Liver (tissue), 8 donors: ENCODE measurements at regions not wholly inside any gene's neighbourhood (a gene's known extent, or its start where the extent isn't known, plus 50 kb on each side); places are given as distances from the start of the nearest gene placed in this dataset.

ENCODE experiments used
- DNase-seq: peaks from one replicate; pipeline ENCODE4 v3.0.0-alpha.2; 2017; ENCODE audit warnings: low spot score
- H3K27ac ChIP-seq, 2 donors: one replicate each; pipeline ENCODE4 v1.7.0; 2013; ENCODE audit warnings: inconsistent platforms in 2 of 2, low read length in 2 of 2, control low read depth in 1 of 2, low read depth in 1 of 2, mild to moderate bottlenecking in 1 of 2
- H3K27me3 ChIP-seq, 4 donors: one replicate each; pipeline versions ENCODE4 v1.6.1 to v1.7.0; 2013; ENCODE audit warnings: low read length in 3 of 4, inconsistent platforms in 1 of 4, mild to moderate bottlenecking in 1 of 4, moderate library complexity in 1 of 4; ENCODE audit not compliant: control insufficient read depth in 4 of 4, insufficient read depth in 4 of 4
- H3K36me3 ChIP-seq, 4 donors: one replicate each; pipeline versions ENCODE4 v1.6.1 to v1.7.0; 2013; ENCODE audit warnings: low read length in 3 of 4, mild to moderate bottlenecking in 3 of 4, low read depth in 1 of 4, moderate library complexity in 1 of 4; ENCODE audit not compliant: control insufficient read depth in 4 of 4, insufficient read depth in 3 of 4
- H3K4me1 ChIP-seq, 4 donors: one replicate each; pipeline versions ENCODE4 v1.6.1 to v1.7.0; 2013; ENCODE audit warnings: low read length in 3 of 4, mild to moderate bottlenecking in 3 of 4, moderate library complexity in 1 of 4; ENCODE audit not compliant: control insufficient read depth in 4 of 4, insufficient read depth in 4 of 4
- H3K4me3 ChIP-seq, 3 donors: one replicate each; pipeline versions ENCODE4 v1.6.1 to v1.7.0; 2013; ENCODE audit warnings: low read length in 3 of 3, control low read depth in 1 of 3, low read depth in 1 of 3, mild to moderate bottlenecking in 1 of 3
- H3K9ac ChIP-seq, 2 donors: one replicate each; pipeline ENCODE4 v1.7.0; 2013; ENCODE audit warnings: low read length in 2 of 2, mild to moderate bottlenecking in 2 of 2, moderate library complexity in 2 of 2, control low read depth in 1 of 2, low read depth in 1 of 2
- H3K9me3 ChIP-seq, 4 donors: one replicate each; pipeline versions ENCODE4 v1.6.1 to v1.7.0; 2013; ENCODE audit warnings: low read length in 3 of 4; ENCODE audit not compliant: control insufficient read depth in 4 of 4
- EGR1 ChIP-seq, 2 donors: IDR thresholded peaks; 2 replicates each; pipeline ENCODE4 v1.6.1; 2016 to 2018; ENCODE audit warnings: antibody characterized with exemption in 2 of 2, low read depth in 2 of 2
- FOXA1 ChIP-seq: IDR thresholded peaks from 2 replicates; pipeline ENCODE4 v1.6.1; 2016; ENCODE audit warnings: antibody characterized with exemption
- FOXA2 ChIP-seq: IDR thresholded peaks from 2 replicates; pipeline ENCODE4 v1.6.1; 2016; ENCODE audit warnings: antibody characterized with exemption
- GABPA ChIP-seq, 2 donors: IDR thresholded peaks in 1 of 2; conservative IDR thresholded peaks in 1 of 2; 2 replicates each; pipeline ENCODE4 v1.6.1; 2016; ENCODE audit warnings: antibody characterized with exemption in 2 of 2, mild to moderate bottlenecking in 1 of 2, moderate library complexity in 1 of 2
- HNF4A ChIP-seq, 2 donors: conservative IDR thresholded peaks; 2 replicates each; pipeline ENCODE4 v1.6.1; 2016; ENCODE audit warnings: antibody characterized with exemption in 2 of 2, mild to moderate bottlenecking in 2 of 2
- HNF4G ChIP-seq: IDR thresholded peaks from 2 replicates; pipeline ENCODE4 v1.6.1; 2016; ENCODE audit warnings: antibody characterized with exemption
- JUND ChIP-seq, 2 donors: IDR thresholded peaks; 2 replicates each; pipeline ENCODE4 v1.6.1; 2016; ENCODE audit warnings: antibody characterized with exemption in 2 of 2
- NR2F2 ChIP-seq: IDR thresholded peaks from 2 replicates; pipeline ENCODE4 v1.6.1; 2016; ENCODE audit warnings: antibody characterized with exemption
- RAD21 ChIP-seq, 2 donors: IDR thresholded peaks; 2 replicates each; pipeline ENCODE4 v1.6.1; 2016; ENCODE audit warnings: antibody characterized with exemption in 2 of 2, mild to moderate bottlenecking in 2 of 2
- RXRA ChIP-seq, 2 donors: IDR thresholded peaks; 2 replicates each; pipeline ENCODE4 v1.6.1; 2017 to 2018; ENCODE audit warnings: antibody characterized with exemption in 2 of 2, mild to moderate bottlenecking in 1 of 2
- SP1 ChIP-seq: IDR thresholded peaks from 2 replicates; pipeline ENCODE4 v1.6.1; 2018; ENCODE audit warnings: antibody characterized with exemption, mild to moderate bottlenecking
- TAF1 ChIP-seq: conservative IDR thresholded peaks from 2 replicates; pipeline ENCODE4 v1.6.1; 2016; ENCODE audit warnings: antibody characterized with exemption, mild to moderate bottlenecking
- YY1 ChIP-seq: IDR thresholded peaks from 2 replicates; pipeline ENCODE4 v1.6.1; 2016; ENCODE audit warnings: antibody characterized with exemption, mild to moderate bottlenecking
- WGBS: extraction: QIAGEN DNeasy Blood & Tissue Kit; methylation state at CpG from one replicate; pipeline ENCODE4 v1.1.7; 2013; 5-methylcytosine and 5-hydroxymethylcytosine counted together
- TF ChIP-seq, protein P1 (sequence below): IDR thresholded peaks from 2 replicates; pipeline ENCODE4 v1.6.1; 2016; ENCODE audit warnings: antibody characterized with exemption
- TF ChIP-seq, protein P2 (sequence below): IDR thresholded peaks from 2 replicates; pipeline ENCODE4 v1.6.1; 2016; ENCODE audit warnings: antibody characterized with exemption
- TF ChIP-seq, protein P3 (sequence below): fragments of 150-350 bp; IDR thresholded peaks from 2 replicates; pipeline ENCODE4 v1.5.1; 2017; ENCODE audit warnings: improper control_type of control experiment, low read depth, low read length; ENCODE audit not compliant: missing input control
- TF ChIP-seq, protein P4 (sequence below): IDR thresholded peaks from 2 replicates; pipeline ENCODE4 v1.6.1; 2016; ENCODE audit warnings: antibody characterized with exemption
- TF ChIP-seq, protein P5 (sequence below): IDR thresholded peaks from 2 replicates; pipeline ENCODE4 v1.6.1; 2016; ENCODE audit warnings: antibody characterized with exemption, mild to moderate bottlenecking
- donor health status: healthy.
- donor health status: healthy.
- donor health status: healthy.
- donor health status: healthy.
- donor health status: healthy.

DNA sequence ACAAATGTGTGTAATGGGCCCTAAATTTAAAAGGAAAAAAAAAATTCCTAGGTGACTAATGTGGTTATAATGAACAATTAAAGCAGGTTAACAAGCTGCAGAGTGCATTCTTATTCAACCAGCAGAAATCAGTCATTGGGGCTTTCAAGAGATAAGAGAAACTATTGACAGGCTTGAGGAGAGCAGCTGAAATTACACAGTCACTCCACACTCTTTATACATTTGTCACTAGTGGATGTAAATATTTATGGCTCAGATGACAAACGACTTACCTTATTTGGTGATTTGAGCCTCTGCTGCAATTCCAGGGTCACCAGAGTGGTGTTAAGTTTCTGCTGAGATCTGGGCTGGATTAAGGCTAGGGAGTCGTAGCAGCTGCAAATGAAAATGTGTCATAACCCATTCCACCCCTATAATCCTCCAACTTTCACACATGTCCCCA, 896.3 kb downstream of the TTLL7 start:
- DNase-seq = no peak
- no peak overlapping the region for H3K9ac ChIP-seq
- WGBS = 67% methylated on average over 2 of the region's 2 CpGs
- no peaks in the 10 kb centered on the region for H3K9me3 ChIP-seq
- H3K36me3 ChIP-seq = no peaks in the 10 kb centered on the region
- H3K27me3 ChIP-seq = no peaks in the 10 kb centered on the region
- no peak overlapping the region for H3K27ac ChIP-seq
- no peak overlapping the region for H3K4me3 ChIP-seq
- TF ChIP-seq HNF4A (conservative IDR thresholded peaks at IDR 0.05) = no peak
- TF ChIP-seq GABPA (IDR thresholded peaks at IDR 0.05 in 1 of 2, conservative IDR thresholded peaks at IDR 0.05 in 1 of 2) = no peak
- TF ChIP-seq FOXA2 = no peak
- TF ChIP-seq NR2F2 = no peak
- TF ChIP-seq, protein P1, sequence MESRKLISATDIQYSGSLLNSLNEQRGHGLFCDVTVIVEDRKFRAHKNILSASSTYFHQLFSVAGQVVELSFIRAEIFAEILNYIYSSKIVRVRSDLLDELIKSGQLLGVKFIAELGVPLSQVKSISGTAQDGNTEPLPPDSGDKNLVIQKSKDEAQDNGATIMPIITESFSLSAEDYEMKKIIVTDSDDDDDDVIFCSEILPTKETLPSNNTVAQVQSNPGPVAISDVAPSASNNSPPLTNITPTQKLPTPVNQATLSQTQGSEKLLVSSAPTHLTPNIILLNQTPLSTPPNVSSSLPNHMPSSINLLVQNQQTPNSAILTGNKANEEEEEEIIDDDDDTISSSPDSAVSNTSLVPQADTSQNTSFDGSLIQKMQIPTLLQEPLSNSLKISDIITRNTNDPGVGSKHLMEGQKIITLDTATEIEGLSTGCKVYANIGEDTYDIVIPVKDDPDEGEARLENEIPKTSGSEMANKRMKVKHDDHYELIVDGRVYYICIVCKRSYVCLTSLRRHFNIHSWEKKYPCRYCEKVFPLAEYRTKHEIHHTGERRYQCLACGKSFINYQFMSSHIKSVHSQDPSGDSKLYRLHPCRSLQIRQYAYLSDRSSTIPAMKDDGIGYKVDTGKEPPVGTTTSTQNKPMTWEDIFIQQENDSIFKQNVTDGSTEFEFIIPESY = no peak
- TF ChIP-seq, protein P2, sequence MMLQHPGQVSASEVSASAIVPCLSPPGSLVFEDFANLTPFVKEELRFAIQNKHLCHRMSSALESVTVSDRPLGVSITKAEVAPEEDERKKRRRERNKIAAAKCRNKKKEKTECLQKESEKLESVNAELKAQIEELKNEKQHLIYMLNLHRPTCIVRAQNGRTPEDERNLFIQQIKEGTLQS = no peak
- TF ChIP-seq, protein P3, sequence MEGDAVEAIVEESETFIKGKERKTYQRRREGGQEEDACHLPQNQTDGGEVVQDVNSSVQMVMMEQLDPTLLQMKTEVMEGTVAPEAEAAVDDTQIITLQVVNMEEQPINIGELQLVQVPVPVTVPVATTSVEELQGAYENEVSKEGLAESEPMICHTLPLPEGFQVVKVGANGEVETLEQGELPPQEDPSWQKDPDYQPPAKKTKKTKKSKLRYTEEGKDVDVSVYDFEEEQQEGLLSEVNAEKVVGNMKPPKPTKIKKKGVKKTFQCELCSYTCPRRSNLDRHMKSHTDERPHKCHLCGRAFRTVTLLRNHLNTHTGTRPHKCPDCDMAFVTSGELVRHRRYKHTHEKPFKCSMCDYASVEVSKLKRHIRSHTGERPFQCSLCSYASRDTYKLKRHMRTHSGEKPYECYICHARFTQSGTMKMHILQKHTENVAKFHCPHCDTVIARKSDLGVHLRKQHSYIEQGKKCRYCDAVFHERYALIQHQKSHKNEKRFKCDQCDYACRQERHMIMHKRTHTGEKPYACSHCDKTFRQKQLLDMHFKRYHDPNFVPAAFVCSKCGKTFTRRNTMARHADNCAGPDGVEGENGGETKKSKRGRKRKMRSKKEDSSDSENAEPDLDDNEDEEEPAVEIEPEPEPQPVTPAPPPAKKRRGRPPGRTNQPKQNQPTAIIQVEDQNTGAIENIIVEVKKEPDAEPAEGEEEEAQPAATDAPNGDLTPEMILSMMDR = no peak
- TF ChIP-seq EGR1 (IDR thresholded peaks at IDR 0.05; ENCODE audit: low read depth in 2 of 2) = no peak
- no peak for TF ChIP-seq JUND (IDR thresholded peaks at IDR 0.05)
- TF ChIP-seq HNF4G = no peak
- TF ChIP-seq SP1 = no peak
- no peak for TF ChIP-seq RAD21 (IDR thresholded peaks at IDR 0.05)
- TF ChIP-seq RXRA (IDR thresholded peaks at IDR 0.05) = no peak
- TF ChIP-seq, protein P4, sequence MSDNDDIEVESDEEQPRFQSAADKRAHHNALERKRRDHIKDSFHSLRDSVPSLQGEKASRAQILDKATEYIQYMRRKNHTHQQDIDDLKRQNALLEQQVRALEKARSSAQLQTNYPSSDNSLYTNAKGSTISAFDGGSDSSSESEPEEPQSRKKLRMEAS = no peak
- TF ChIP-seq, protein P5, sequence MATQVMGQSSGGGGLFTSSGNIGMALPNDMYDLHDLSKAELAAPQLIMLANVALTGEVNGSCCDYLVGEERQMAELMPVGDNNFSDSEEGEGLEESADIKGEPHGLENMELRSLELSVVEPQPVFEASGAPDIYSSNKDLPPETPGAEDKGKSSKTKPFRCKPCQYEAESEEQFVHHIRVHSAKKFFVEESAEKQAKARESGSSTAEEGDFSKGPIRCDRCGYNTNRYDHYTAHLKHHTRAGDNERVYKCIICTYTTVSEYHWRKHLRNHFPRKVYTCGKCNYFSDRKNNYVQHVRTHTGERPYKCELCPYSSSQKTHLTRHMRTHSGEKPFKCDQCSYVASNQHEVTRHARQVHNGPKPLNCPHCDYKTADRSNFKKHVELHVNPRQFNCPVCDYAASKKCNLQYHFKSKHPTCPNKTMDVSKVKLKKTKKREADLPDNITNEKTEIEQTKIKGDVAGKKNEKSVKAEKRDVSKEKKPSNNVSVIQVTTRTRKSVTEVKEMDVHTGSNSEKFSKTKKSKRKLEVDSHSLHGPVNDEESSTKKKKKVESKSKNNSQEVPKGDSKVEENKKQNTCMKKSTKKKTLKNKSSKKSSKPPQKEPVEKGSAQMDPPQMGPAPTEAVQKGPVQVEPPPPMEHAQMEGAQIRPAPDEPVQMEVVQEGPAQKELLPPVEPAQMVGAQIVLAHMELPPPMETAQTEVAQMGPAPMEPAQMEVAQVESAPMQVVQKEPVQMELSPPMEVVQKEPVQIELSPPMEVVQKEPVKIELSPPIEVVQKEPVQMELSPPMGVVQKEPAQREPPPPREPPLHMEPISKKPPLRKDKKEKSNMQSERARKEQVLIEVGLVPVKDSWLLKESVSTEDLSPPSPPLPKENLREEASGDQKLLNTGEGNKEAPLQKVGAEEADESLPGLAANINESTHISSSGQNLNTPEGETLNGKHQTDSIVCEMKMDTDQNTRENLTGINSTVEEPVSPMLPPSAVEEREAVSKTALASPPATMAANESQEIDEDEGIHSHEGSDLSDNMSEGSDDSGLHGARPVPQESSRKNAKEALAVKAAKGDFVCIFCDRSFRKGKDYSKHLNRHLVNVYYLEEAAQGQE = no peak
- no peak for TF ChIP-seq TAF1
- no peak for TF ChIP-seq FOXA1
- no peak for TF ChIP-seq YY1
- no peaks in the 10 kb centered on the region for H3K4me1 ChIP-seq
